Thyroid gland (tissue), 4 donors: ENCODE measurements at regions not wholly inside any gene's neighbourhood (a gene's known extent, or its start where the extent isn't known, plus 50 kb on each side); places are given as distances from the start of the nearest gene placed in this dataset. TPM values are rescaled to one million over a fixed set of nuclear protein-coding genes. Genes with fewer than 3 reads are reported as not detected.

ENCODE experiments used
- DNase-seq, 2 donors: peaks; one replicate each; pipeline ENCODE4 v3.0.0-alpha.2; 2019
- H3K27ac ChIP-seq, 3 donors: fragments of 200-600 bp; sonication (generic); 1 replicate in 2 of 3; 2 replicates in 1 of 3; pipeline ENCODE4 v1.5.1; 2016 to 2019; ENCODE audit warnings: mild to moderate bottlenecking in 1 of 3, moderate library complexity in 1 of 3
- H3K27me3 ChIP-seq: fragments of 200-600 bp; sonication (generic); one replicate; pipeline ENCODE4 v1.5.1; 2019
- H3K36me3 ChIP-seq, 2 donors: fragments of 200-600 bp; sonication (generic); one replicate each; pipeline ENCODE4 v1.5.1; 2016 to 2019
- H3K4me1 ChIP-seq, 2 donors: fragments of 200-600 bp; sonication (generic); one replicate each; pipeline ENCODE4 v1.5.1; 2017 to 2019
- H3K4me3 ChIP-seq, 3 donors: fragments of 200-600 bp; sonication (generic); replicated peaks in 1 of 3; 1 replicate in 2 of 3; 2 replicates in 1 of 3; pipeline ENCODE4 v1.5.1; 2016; ENCODE audit warnings: mild to moderate bottlenecking in 1 of 3
- H3K9me3 ChIP-seq: fragments of 200-600 bp; sonication (generic); one replicate; pipeline ENCODE4 v1.5.1; 2017
- POLR2A ChIP-seq, 2 donors: fragments of 450-650 bp; IDR thresholded peaks; one replicate each; pipeline ENCODE4 v1.6.1; 2017; ENCODE audit warnings: antibody characterized with exemption in 2 of 2, mild to moderate bottlenecking in 2 of 2, moderate library complexity in 1 of 2
- WGBS, 2 donors: methylation state at CpG; one replicate each; pipeline ENCODE4 v1.1.5; 2017; 5-methylcytosine and 5-hydroxymethylcytosine counted together
- intact Hi-C: fragments of 100-400 bp; cut with DNase I; formaldehyde crosslinking; loops from one replicate; pipeline ENCODE4 v1.15.1; 2023
- small RNA-seq: library from RNA; depleted of rRNA; stranded (forward); fragments of <200 nt; gene quantifications from one replicate; pipeline ENCODE3, GENCODE V24; 2016
- TF ChIP-seq, protein P1 (sequence below), 6 experiments: fragments of 200-600 bp in 3 of 6; fragments of 450-650 bp in 3 of 6; sonication (generic) in 3 of 6; IDR thresholded peaks; one replicate each; pipeline ENCODE4 v1.5.1; 2016 to 2019; ENCODE audit warnings: antibody characterized with exemption in 6 of 6, mild to moderate bottlenecking in 2 of 6, inconsistent platforms in 1 of 6, moderate library complexity in 1 of 6

DNA sequence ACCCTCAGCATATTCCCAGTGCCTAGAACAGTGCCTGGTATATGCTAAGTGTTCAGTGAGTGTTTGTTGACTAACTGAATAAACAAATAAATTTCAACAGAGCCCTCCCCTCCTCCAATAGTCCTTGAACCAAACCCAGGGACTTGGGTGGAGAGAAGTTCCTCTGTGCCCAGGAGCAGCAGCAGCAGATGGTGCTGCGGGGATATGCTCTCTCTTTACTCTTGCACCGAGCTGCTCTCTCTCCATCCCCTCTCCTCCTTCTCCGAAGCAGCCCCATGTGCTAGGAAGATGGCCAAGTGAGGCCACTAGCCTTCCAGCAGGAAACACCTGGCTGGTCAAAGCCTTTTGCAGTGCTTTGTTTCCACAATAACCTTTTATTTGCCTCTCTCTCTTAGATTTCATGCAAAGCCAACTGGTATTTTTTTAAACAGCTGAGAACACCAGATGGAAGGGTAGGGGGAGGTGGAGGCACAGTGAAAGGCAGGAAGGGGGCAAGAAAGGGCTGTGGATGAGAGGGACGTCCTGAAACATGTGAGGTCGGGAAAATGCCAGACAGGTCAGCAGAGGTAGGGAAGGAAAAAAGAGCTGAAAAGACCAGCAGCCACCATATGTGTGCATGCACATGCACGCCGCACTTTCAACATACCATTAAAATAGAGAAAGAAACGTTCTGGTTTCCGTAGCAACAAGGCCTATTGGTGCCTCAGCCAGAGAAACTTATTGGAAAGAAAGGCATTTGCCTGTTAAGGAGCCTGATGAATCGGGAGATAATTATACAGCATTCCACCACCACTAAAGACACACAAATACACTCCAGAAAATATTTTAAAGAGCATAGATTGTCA, 78.9 kb downstream of the EMP1 start:
- DNase-seq: no peak
- Histone ChIP-seq H3K27ac (no peak overlapping the region), H3K36me3 (no peaks in the 10 kb centered on the region), H3K4me1 (peaks cover 7 to 14% of the 10 kb centered on the region in 2 donors), H3K4me3 (no peak overlapping the region), H3K9me3 (no peaks in the 10 kb centered on the region), H3K27me3 (no peaks in the 10 kb centered on the region)
- intact Hi-C loops: loop anchor here (5.0 kb wide), 2 partner anchors 257 to 387 kb away; no protein-coding TSS in a partner anchor
- TF ChIP-seq, protein P1, sequence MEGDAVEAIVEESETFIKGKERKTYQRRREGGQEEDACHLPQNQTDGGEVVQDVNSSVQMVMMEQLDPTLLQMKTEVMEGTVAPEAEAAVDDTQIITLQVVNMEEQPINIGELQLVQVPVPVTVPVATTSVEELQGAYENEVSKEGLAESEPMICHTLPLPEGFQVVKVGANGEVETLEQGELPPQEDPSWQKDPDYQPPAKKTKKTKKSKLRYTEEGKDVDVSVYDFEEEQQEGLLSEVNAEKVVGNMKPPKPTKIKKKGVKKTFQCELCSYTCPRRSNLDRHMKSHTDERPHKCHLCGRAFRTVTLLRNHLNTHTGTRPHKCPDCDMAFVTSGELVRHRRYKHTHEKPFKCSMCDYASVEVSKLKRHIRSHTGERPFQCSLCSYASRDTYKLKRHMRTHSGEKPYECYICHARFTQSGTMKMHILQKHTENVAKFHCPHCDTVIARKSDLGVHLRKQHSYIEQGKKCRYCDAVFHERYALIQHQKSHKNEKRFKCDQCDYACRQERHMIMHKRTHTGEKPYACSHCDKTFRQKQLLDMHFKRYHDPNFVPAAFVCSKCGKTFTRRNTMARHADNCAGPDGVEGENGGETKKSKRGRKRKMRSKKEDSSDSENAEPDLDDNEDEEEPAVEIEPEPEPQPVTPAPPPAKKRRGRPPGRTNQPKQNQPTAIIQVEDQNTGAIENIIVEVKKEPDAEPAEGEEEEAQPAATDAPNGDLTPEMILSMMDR (IDR thresholded peaks at IDR 0.05): no peak
- no peak for TF ChIP-seq POLR2A (IDR thresholded peaks at IDR 0.05)
- 45 to 55% methylated on average over 10 of the region's 10 CpGs for WGBS, 2 donors

DNA sequence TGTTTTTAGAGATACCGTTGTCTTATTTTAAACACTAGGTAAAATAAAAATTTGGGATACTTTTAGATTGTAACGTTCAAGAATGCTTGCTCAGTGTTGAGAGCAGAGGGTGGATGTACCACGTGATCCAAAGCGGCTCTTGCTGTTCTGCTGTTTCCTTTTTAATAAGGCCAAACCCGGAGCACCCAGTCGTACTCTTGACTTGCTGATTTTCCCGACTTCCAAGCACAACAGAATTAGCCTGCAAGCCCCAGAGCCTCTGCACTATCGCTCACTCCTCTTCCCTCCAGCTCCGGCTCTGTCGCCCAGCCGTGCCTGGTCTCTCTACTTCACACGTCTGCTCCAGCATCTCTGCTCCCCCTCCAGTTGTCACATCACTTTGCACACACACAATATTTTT, 77.3 kb downstream of the EMP1 start:
- no peak overlapping the region for H3K4me3 ChIP-seq
- H3K27me3 ChIP-seq: no peaks in the 10 kb centered on the region
- H3K9me3 ChIP-seq: no peaks in the 10 kb centered on the region
- DNase-seq: peak; percentile 13 to 29
- intact Hi-C loops: no loop called here
- WGBS, 2 donors: 51 to 64% methylated on average over 12 of the region's 12 CpGs
- peaks cover 7 to 14% of the 10 kb centered on the region in 2 donors for H3K4me1 ChIP-seq
- H3K27ac ChIP-seq: no peak overlapping the region
- H3K36me3 ChIP-seq: no peaks in the 10 kb centered on the region
- TF ChIP-seq POLR2A (IDR thresholded peaks at IDR 0.05): no peak
- TF ChIP-seq, protein P1 (IDR thresholded peaks at IDR 0.05): no peak

DNA sequence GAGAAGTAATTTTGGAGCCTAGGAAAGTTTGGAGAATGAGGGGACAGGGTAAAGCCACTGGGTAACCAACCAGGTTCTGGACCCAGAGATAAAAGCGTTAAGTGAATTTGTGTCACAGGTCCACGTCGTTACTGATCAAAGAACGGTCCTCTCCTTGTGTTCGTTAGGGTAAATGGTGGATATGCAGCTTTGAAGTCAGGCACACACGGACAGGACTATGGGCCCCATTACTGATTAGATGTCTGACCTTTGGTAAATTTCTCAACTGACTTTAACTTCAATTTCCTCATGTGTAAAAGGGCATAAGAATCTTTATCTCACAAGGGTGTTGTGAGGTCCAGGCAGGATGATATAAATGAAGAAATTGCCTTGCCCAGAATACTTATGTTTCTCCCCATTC, 76.6 kb downstream of the EMP1 start:
- no peak for DNase-seq
- Histone ChIP-seq H3K4me3 (no peak overlapping the region), H3K27ac (no peak overlapping the region), H3K27me3 (no peaks in the 10 kb centered on the region), H3K9me3 (no peaks in the 10 kb centered on the region), H3K36me3 (no peaks in the 10 kb centered on the region), H3K4me1 (peaks cover 7 to 9% of the 10 kb centered on the region in 2 donors)
- TF ChIP-seq, protein P1 (IDR thresholded peaks at IDR 0.05): no peak
- TF ChIP-seq POLR2A (IDR thresholded peaks at IDR 0.05): no peak
- intact Hi-C loops: no loop called here
- WGBS, 2 donors: 93 to 94% methylated on average over 6 of the region's 6 CpGs

DNA sequence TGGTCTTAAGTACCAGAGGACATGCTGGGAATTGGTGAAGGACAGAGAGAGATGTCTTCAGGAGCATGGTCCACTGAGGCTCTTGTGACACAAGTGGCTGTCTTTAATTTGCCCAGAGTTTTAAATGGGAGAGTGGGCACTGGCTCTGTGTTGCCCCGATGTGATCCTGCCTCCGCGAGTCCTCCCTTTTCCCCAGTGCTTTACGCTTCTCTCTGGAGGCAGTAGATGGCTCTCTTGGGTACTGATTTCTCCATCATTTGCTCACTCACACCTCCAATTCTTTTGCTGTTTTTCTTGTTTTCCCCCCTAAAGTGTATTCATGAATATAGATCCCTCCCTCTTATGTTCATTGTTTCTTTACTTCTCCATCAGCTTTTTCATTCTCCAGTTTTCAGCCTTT, 74.3 kb downstream of the EMP1 start:
- intact Hi-C loops: no loop called here

More for the DNA sequence above, 74.3 kb downstream of the EMP1 start:
- no peak overlapping the region for H3K27ac ChIP-seq
- no peak overlapping the region for H3K4me3 ChIP-seq
- DNase-seq: no peak
- no peaks in the 10 kb centered on the region for H3K9me3 ChIP-seq
- H3K36me3 ChIP-seq: no peaks in the 10 kb centered on the region
- WGBS, 2 donors: 91 to 92% methylated on average over 4 of the region's 4 CpGs
- no peaks in the 10 kb centered on the region for H3K27me3 ChIP-seq
- TF ChIP-seq, protein P1 (IDR thresholded peaks at IDR 0.05): no peak
- TF ChIP-seq POLR2A (IDR thresholded peaks at IDR 0.05): no peak
- H3K4me1 ChIP-seq: no peaks in the 10 kb centered on the region

Small RNA genes in the stretch of these regions (small RNA-seq; reads per million reads assigned to genes)
- gene RNA5SP353 (not detected), gene RNU6-590P (not detected)
